Esophagus muscularis mucosa (tissue), 4 donors: ENCODE measurements at regions not wholly inside any gene's neighbourhood (a gene's known extent, or its start where the extent isn't known, plus 50 kb on each side); places are given as distances from the start of the nearest gene placed in this dataset.

Source experiments
- EP300 ChIP-seq: sonication (generic); formaldehyde crosslinking; IDR thresholded peaks from one replicate; pipeline ENCODE4 v1.6.1; 2017; ENCODE audit warnings: antibody characterized with exemption
- POLR2A ChIP-seq: fragments of 450-650 bp; IDR thresholded peaks from one replicate; pipeline ENCODE4 v1.6.1; 2017; ENCODE audit warnings: antibody characterized with exemption, moderate library complexity, mild to moderate bottlenecking, low read depth
- POLR2AphosphoS5 ChIP-seq, 2 donors: sonication (generic); formaldehyde crosslinking; IDR thresholded peaks; one replicate each; pipeline ENCODE4 v1.6.1; 2017; ENCODE audit warnings: antibody characterized with exemption in 2 of 2
- TF ChIP-seq, protein P1 (sequence below), 3 experiments: fragments of 200-600 bp in 2 of 3; fragments of 450-650 bp in 1 of 3; sonication (generic) in 2 of 3; IDR thresholded peaks; one replicate each; pipeline ENCODE4 v1.5.1; 2017 to 2019; ENCODE audit warnings: antibody characterized with exemption in 3 of 3, mild to moderate bottlenecking in 2 of 3, moderate library complexity in 1 of 3

DNA sequence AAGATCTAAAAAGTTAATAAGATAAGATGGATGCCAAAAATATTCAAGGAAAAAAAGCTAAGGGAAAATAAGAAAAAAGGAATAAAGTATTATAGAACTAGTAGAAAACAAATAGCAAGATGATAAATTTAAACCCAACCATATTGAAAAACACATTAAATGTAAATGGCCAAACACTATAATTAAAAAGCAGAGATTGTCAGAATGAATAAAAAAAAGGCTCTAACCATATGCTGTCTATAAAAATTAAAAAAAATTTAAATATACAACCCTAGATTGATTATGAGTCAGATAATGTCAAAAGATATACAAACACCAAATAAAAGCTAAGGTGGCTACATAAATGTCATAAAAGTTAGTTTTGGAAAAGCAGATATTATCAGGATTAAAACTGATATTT is 617.5 kb upstream of the SGCG start:
- TF ChIP-seq, protein P1, sequence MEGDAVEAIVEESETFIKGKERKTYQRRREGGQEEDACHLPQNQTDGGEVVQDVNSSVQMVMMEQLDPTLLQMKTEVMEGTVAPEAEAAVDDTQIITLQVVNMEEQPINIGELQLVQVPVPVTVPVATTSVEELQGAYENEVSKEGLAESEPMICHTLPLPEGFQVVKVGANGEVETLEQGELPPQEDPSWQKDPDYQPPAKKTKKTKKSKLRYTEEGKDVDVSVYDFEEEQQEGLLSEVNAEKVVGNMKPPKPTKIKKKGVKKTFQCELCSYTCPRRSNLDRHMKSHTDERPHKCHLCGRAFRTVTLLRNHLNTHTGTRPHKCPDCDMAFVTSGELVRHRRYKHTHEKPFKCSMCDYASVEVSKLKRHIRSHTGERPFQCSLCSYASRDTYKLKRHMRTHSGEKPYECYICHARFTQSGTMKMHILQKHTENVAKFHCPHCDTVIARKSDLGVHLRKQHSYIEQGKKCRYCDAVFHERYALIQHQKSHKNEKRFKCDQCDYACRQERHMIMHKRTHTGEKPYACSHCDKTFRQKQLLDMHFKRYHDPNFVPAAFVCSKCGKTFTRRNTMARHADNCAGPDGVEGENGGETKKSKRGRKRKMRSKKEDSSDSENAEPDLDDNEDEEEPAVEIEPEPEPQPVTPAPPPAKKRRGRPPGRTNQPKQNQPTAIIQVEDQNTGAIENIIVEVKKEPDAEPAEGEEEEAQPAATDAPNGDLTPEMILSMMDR (IDR thresholded peaks at IDR 0.05), result no peak
- no peak for TF ChIP-seq POLR2A
- TF ChIP-seq POLR2AphosphoS5 (IDR thresholded peaks at IDR 0.05), result no peak
- no peak for TF ChIP-seq EP300
